ENCODE measurements at regions not wholly inside any gene's neighbourhood (a gene's known extent, or its start where the extent isn't known, plus 50 kb on each side); places are given as distances from the start of the nearest gene placed in this dataset.
A peak's percentile ranks its signal among the peaks of the same experiment; 100 is the strongest.

GRCh38 chr7:20504060-20504459, 111.4 kb upstream of the ABCB5 start:
- in situ Hi-C loops (cut with HindIII; ENCODE audit: low pct_unique_long_range_greater_than_20kb, low sequenced_read_pairs): no loop called here
- DNase-seq (ENCODE audit: low read depth in 1 of 2, low spot score in 1 of 2): no peak
- TF ChIP-seq JUND (IDR thresholded peaks at IDR 0.05; ENCODE audit: low read depth): no peak

- in situ Hi-C loops (cut with HindIII; ENCODE audit: low pct_unique_long_range_greater_than_20kb, low sequenced_read_pairs): no loop called here
- TF ChIP-seq JUND (IDR thresholded peaks at IDR 0.05; ENCODE audit: low read depth): no peak
- DNase-seq (ENCODE audit: low read depth in 1 of 2, low spot score in 1 of 2): no peak
These were observed 109.3 kb upstream of the ABCB5 start for GRCh38 chr7:20506175-20506574.

GRCh38 chr7:20507157-20507556, 108.3 kb upstream of the ABCB5 start:
- no peak for TF ChIP-seq JUND (IDR thresholded peaks at IDR 0.05; ENCODE audit: low read depth)
- DNase-seq (ENCODE audit: low read depth in 1 of 2, low spot score in 1 of 2): no peak
- in situ Hi-C loops (cut with HindIII; ENCODE audit: low pct_unique_long_range_greater_than_20kb, low sequenced_read_pairs): no loop called here

GRCh38 chr7:20508109-20508508, 107.4 kb upstream of the ABCB5 start:
- no peak for TF ChIP-seq JUND (IDR thresholded peaks at IDR 0.05; ENCODE audit: low read depth)
- in situ Hi-C loops (cut with HindIII; ENCODE audit: low pct_unique_long_range_greater_than_20kb, low sequenced_read_pairs): no loop called here
- no peak for DNase-seq (ENCODE audit: low read depth in 1 of 2, low spot score in 1 of 2)

GRCh38 chr7:20509892-20510572, 105.4 kb upstream of the ABCB5 start:
- DNase-seq (ENCODE audit: low read depth in 1 of 2, low spot score in 1 of 2): no peak
- TF ChIP-seq JUND (IDR thresholded peaks at IDR 0.05; ENCODE audit: low read depth): no peak
- in situ Hi-C loops (cut with HindIII; ENCODE audit: low pct_unique_long_range_greater_than_20kb, low sequenced_read_pairs): no loop called here

DNA sequence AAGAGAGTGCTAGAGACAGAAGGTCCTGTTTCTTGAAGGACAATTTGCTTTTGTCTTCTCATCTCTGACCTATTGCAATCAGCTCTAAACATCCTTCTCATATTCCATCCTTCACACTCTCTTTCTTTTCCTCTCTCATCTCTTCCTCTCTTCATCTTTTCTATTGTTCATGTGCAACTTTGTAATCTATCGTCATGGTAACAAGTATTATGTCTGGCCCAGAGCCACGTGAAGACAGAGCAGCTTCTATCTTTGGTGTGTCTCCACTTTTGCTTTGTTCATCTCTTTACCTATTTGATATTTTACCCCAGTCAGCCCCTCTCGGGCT, 104.9 kb upstream of the ABCB5 start:
- in situ Hi-C loops (cut with HindIII; ENCODE audit: low pct_unique_long_range_greater_than_20kb, low sequenced_read_pairs): no loop called here
- no peak for TF ChIP-seq JUND (IDR thresholded peaks at IDR 0.05; ENCODE audit: low read depth)
- no peak for DNase-seq (ENCODE audit: low read depth in 1 of 2, low spot score in 1 of 2)

- in situ Hi-C loops (cut with HindIII; ENCODE audit: low pct_unique_long_range_greater_than_20kb, low sequenced_read_pairs): no loop called here
- DNase-seq (ENCODE audit: low read depth in 1 of 2, low spot score in 1 of 2): no peak
- no peak for TF ChIP-seq JUND (IDR thresholded peaks at IDR 0.05; ENCODE audit: low read depth)
These were observed 102.1 kb upstream of the ABCB5 start for GRCh38 chr7:20513341-20513740.

DNA sequence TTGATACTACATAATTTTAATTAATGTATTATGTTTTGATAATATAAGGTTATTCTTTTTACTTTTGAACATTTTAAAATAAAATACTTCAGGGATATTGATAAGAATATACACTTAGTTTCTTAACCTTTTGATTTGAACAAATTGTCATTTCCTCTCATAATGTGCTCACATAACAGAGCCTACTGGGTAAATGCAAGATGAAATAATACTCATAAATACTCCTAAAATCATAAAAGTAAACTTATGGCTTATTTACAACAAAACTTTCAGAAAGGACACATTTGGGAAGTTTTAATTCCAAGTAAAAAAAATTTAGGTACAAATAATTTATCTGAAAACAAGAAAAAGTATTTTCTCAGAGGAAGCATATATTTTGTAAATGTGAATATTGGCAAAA, 101.6 kb upstream of the ABCB5 start:
- TF ChIP-seq JUND (IDR thresholded peaks at IDR 0.05; ENCODE audit: low read depth): no peak
- DNase-seq (ENCODE audit: low read depth in 1 of 2, low spot score in 1 of 2): no peak
- in situ Hi-C loops (cut with HindIII; ENCODE audit: low pct_unique_long_range_greater_than_20kb, low sequenced_read_pairs): no loop called here

GRCh38 chr7:20514364-20514763, 101.1 kb upstream of the ABCB5 start:
- TF ChIP-seq JUND (IDR thresholded peaks at IDR 0.05; ENCODE audit: low read depth): no peak
- DNase-seq (ENCODE audit: low read depth in 1 of 2, low spot score in 1 of 2): peak in 1 of 2 experiments; percentile 22
- in situ Hi-C loops (cut with HindIII; ENCODE audit: low pct_unique_long_range_greater_than_20kb, low sequenced_read_pairs): no loop called here

DNA sequence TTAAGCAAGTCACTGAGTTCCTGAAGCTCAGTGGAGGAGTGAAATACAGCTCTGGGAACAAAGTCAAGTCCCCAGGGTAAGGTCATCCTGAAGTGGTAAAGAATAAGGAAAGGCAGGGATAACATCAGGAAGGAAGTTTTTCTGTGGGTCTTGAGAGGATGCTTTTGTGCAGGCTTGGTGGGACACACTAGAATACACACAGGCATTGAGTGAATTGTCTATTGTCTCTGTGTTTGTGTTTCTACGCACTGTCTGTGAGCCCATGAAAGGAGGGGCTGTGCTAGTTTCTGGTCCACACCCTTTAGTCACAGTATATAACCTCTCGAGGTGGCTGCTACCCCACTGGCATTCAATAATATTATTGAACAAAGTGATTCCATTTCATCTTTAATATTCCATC, 95.8 kb upstream of the ABCB5 start:
- DNase-seq (ENCODE audit: low read depth in 1 of 2, low spot score in 1 of 2): no peak
- in situ Hi-C loops (cut with HindIII; ENCODE audit: low pct_unique_long_range_greater_than_20kb, low sequenced_read_pairs): no loop called here
- no peak for TF ChIP-seq JUND (IDR thresholded peaks at IDR 0.05; ENCODE audit: low read depth)

GRCh38 chr7:20520530-20520929, 94.9 kb upstream of the ABCB5 start:
- in situ Hi-C loops (cut with HindIII; ENCODE audit: low pct_unique_long_range_greater_than_20kb, low sequenced_read_pairs): no loop called here

DNA sequence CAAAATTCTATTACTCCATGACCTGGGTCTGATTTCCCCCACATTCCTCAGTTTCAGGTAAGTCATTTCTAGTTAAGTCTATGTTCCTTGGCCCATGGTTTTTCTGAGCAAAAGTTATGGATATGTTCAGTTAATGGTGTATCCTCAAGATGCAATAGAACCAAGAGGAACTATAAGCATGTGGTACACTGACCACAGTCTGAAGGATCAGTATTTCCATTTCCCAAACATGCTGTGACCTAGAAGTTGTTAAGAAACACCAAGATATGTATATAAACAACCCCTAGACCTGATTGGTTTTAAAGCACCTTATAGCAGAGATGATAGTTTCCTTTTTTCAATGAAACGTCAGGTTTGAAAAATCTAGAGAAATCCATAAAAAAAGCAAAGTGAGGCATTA, 94.2 kb upstream of the ABCB5 start:
- in situ Hi-C loops (cut with HindIII; ENCODE audit: low pct_unique_long_range_greater_than_20kb, low sequenced_read_pairs): no loop called here
- TF ChIP-seq JUND (IDR thresholded peaks at IDR 0.05; ENCODE audit: low read depth): no peak
- no peak for DNase-seq (ENCODE audit: low read depth in 1 of 2, low spot score in 1 of 2)

More at GRCh38 chr7:20520530-20520929, 94.9 kb upstream of the ABCB5 start:
- TF ChIP-seq JUND (IDR thresholded peaks at IDR 0.05; ENCODE audit: low read depth): no peak
- no peak for DNase-seq (ENCODE audit: low read depth in 1 of 2, low spot score in 1 of 2)

DNA sequence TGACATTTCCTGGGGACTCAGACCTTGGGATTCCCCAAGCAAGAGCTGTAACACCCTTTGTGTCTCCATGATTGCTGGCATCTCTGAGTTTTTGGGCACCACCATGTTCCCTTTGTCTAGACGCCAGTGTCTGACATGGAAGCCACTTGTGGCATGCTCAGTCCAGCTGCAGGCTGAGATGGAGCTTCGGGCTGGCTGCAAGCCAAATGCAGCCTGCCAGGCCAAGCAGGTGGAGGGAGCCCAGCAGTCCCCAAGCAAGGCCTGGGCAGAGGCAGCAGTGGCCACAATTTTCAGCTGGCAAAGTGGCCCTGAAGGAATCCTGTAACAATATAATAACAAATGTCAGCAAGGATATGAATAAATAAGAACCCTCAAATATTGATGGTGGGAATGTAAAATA, 86.2 kb upstream of the ABCB5 start:
- in situ Hi-C loops (cut with HindIII; ENCODE audit: low pct_unique_long_range_greater_than_20kb, low sequenced_read_pairs): no loop called here
- no peak for DNase-seq (ENCODE audit: low read depth in 1 of 2, low spot score in 1 of 2)
- TF ChIP-seq JUND (IDR thresholded peaks at IDR 0.05; ENCODE audit: low read depth): no peak

GRCh38 chr7:20532890-20533289, 82.6 kb upstream of the ABCB5 start:
- no peak for TF ChIP-seq JUND (IDR thresholded peaks at IDR 0.05; ENCODE audit: low read depth)
- no peak for DNase-seq (ENCODE audit: low read depth in 1 of 2, low spot score in 1 of 2)
- in situ Hi-C loops (cut with HindIII; ENCODE audit: low pct_unique_long_range_greater_than_20kb, low sequenced_read_pairs): no loop called here

Data from T47D (cell line).